Nephron progenitor cell (in vitro differentiated cells): ENCODE measurements at regions not wholly inside any gene's neighbourhood (a gene's known extent, or its start where the extent isn't known, plus 50 kb on each side); places are given as distances from the start of the nearest gene placed in this dataset.

Experiments
- DNase-seq: peaks from one replicate; pipeline ENCODE4 v3.0.0; 2021
- H3K27ac Mint-ChIP-seq: 2 replicates; pipeline ENCODE4 v1.8.0; 2021; ENCODE audit warnings: mild to moderate bottlenecking, moderate library complexity, mixed read lengths
- H3K27me3 Mint-ChIP-seq: 2 replicates; pipeline ENCODE4 v1.8.0; 2021; ENCODE audit warnings: mild to moderate bottlenecking, low read depth, mixed read lengths; ENCODE audit not compliant: poor library complexity
- H3K36me3 Mint-ChIP-seq: 2 replicates; pipeline ENCODE4 v1.8.0; 2021; ENCODE audit warnings: low read depth, mixed read lengths
- H3K4me1 Mint-ChIP-seq: 2 replicates; pipeline ENCODE4 v1.8.0; 2021; ENCODE audit warnings: mixed read lengths
- H3K4me3 Mint-ChIP-seq: 2 replicates; pipeline ENCODE4 v1.8.0; 2021; ENCODE audit warnings: mild to moderate bottlenecking, moderate library complexity, mixed read lengths
- H3K9me3 Mint-ChIP-seq: 2 replicates; pipeline ENCODE4 v1.8.0; 2021; ENCODE audit warnings: mild to moderate bottlenecking, moderate library complexity, mixed read lengths
- TF ChIP-seq, protein P1 (sequence below): fragments of 200-600 bp; sonication (generic); IDR thresholded peaks from 2 replicates; pipeline ENCODE4 v1.5.0; 2021; ENCODE audit warnings: antibody characterized with exemption

DNA sequence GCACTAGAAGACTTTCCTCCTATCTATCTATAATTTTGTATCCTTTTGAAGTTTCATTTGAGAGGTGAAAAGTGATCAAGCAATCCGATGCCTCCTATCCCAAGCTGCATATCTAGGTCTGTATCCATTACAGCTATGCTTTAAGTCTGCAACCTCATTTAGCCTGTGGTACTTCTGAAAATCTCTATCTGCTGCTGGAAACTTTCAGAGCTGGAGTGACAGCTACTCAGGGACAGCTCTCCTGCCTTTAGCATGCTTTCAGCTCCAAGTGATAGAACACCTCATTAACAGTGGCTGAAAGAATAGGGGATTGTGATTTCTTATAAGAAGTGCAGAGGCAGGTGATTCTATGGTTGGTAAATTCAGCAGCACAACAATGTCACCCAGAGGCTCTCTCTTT, 1153.5 kb downstream of the AACS start:
- TF ChIP-seq, protein P1, sequence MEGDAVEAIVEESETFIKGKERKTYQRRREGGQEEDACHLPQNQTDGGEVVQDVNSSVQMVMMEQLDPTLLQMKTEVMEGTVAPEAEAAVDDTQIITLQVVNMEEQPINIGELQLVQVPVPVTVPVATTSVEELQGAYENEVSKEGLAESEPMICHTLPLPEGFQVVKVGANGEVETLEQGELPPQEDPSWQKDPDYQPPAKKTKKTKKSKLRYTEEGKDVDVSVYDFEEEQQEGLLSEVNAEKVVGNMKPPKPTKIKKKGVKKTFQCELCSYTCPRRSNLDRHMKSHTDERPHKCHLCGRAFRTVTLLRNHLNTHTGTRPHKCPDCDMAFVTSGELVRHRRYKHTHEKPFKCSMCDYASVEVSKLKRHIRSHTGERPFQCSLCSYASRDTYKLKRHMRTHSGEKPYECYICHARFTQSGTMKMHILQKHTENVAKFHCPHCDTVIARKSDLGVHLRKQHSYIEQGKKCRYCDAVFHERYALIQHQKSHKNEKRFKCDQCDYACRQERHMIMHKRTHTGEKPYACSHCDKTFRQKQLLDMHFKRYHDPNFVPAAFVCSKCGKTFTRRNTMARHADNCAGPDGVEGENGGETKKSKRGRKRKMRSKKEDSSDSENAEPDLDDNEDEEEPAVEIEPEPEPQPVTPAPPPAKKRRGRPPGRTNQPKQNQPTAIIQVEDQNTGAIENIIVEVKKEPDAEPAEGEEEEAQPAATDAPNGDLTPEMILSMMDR = no peak
- H3K4me1 Mint-ChIP-seq = peaks cover 7% of the 10 kb centered on the region
- H3K4me3 Mint-ChIP-seq = no peak overlapping the region
- DNase-seq = no peak
- H3K9me3 Mint-ChIP-seq = no peaks in the 10 kb centered on the region
- H3K36me3 Mint-ChIP-seq = no peaks in the 10 kb centered on the region
- H3K27ac Mint-ChIP-seq = no peak overlapping the region
- H3K27me3 Mint-ChIP-seq = peaks cover 15% of the 10 kb centered on the region

DNA sequence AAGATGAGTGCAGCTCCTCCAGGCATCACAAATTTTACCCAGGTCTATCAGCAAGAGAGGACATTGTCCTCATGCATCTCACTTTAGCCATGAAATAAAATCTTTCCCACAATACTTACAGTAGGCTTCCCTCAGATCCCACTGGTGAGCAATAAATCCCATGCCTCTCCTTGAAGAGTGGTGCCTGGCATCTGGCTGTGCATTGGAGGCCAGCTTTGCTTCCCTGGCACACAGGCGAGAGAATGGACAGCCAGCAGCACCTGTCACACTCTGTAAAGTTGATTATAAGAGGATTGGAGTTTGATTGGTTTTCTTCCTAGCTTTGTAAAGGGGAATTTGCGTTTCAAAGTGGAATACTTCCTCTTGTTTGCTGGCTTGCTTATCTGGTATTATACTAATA, 1153.9 kb downstream of the AACS start:
- no peak for DNase-seq
- H3K4me1 Mint-ChIP-seq = peaks cover 7% of the 10 kb centered on the region
- peaks cover 15% of the 10 kb centered on the region for H3K27me3 Mint-ChIP-seq
- no peaks in the 10 kb centered on the region for H3K36me3 Mint-ChIP-seq
- TF ChIP-seq, protein P1 = no peak
- no peak overlapping the region for H3K4me3 Mint-ChIP-seq
- no peaks in the 10 kb centered on the region for H3K9me3 Mint-ChIP-seq
- no peak overlapping the region for H3K27ac Mint-ChIP-seq

DNA sequence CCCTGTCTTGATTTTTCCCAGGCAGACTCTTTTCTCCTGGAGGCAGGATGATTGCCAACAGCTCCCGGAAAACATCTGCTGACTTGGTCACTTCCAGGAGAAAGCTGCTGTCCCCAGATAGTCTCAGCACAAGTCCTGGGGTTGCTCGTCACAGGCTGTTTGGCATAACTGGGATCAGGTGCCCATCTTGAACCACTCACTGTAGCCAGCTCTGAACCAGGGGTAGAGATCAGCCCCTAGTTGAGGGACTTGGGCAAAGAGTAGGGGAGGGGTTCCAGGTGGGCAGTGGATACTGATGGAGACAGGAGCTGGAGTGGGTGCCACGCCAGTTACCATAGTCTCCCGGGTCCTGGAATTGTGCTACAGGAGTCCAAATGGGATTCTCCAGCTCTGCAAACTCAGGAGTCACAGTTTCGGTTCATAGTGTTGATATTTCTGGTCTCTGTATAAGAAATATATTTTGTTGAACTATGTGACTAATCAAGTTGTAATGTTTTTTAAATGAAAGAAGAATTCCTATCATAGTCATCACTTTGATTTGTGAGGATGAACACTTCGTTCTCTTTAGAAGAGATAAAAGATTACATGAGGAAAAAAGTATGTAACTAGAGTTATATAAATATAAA, 1154.5 kb downstream of the AACS start:
- Mint-ChIP-seq H3K27me3 (peaks cover 12% of the 10 kb centered on the region), H3K4me3 (no peak overlapping the region), H3K36me3 (no peaks in the 10 kb centered on the region), H3K4me1 (peaks cover 7% of the 10 kb centered on the region), H3K27ac (no peak overlapping the region), H3K9me3 (no peaks in the 10 kb centered on the region)
- no peak for DNase-seq
- TF ChIP-seq, protein P1 = no peak

DNA sequence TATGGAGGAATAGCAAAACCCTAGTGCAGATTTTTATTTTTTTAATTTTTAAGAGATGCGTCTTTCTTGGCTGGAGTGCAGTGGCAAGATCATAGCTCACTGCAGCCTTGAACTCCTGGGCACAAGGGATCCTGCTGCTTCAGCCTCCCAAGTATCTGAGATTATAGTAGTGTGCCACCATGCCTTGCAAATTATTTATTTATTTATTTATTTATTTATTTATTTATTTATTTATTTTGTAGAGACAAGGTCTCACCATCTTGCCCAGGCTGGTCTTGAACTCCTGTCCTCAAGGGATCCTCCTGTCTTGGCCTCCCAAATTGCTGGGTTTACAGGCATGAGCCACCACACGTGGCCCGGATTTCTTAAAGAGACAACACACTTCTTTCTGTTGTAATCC, 1158.8 kb downstream of the AACS start:
- DNase-seq = no peak
- Mint-ChIP-seq H3K36me3 (no peaks in the 10 kb centered on the region), H3K4me1 (no peaks in the 10 kb centered on the region), H3K27me3 (peaks cover 7% of the 10 kb centered on the region), H3K9me3 (peaks cover 4% of the 10 kb centered on the region), H3K27ac (no peak overlapping the region), H3K4me3 (no peak overlapping the region)
- TF ChIP-seq, protein P1 = no peak

DNA sequence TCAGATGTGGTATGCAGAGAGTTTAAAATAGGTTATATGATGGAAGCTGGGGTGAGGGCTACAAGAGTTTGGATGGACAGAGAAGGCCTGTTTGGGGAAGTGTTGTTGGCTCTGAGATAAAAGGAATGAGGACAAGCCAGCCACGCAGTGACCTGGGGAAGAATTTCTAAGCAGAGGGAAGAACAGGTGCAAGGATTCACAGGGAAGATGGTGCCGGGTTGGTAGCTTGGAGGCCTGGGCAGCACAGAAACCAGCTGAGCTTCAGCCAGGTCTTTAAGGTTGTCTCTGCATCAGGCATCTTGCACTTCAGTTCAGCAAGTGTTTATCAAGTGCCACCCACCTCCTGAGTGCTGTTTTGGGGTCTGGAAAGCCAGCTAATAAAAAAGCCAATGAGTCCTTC, 1163.7 kb downstream of the AACS start:
- H3K27me3 Mint-ChIP-seq = peaks cover 8% of the 10 kb centered on the region
- no peaks in the 10 kb centered on the region for H3K4me1 Mint-ChIP-seq
- H3K36me3 Mint-ChIP-seq = no peaks in the 10 kb centered on the region
- no peak overlapping the region for H3K4me3 Mint-ChIP-seq
- TF ChIP-seq, protein P1 = no peak
- DNase-seq = no peak
- H3K9me3 Mint-ChIP-seq = peaks cover 4% of the 10 kb centered on the region
- H3K27ac Mint-ChIP-seq = no peak overlapping the region

DNA sequence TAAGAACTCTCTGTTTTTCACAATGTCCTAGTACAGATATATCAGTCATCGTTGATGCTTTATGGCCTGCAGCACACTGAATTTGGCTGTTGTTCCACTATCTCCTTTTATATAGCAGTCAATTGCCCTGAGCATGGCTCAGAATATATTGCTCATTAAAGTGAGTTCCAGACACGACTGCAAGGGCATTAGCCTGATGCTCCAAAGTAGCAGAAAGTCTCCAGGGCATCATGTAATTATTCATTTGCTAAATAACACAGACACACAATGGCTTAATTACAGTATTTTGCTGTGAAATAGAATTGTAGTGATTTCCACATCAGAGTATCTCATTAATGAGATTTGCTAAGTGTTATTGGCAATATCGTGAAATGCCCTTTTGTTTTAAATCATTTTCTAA, 1167.5 kb downstream of the AACS start:
- TF ChIP-seq, protein P1 = no peak
- no peaks in the 10 kb centered on the region for H3K36me3 Mint-ChIP-seq
- H3K4me1 Mint-ChIP-seq = no peaks in the 10 kb centered on the region
- peaks cover 11% of the 10 kb centered on the region for H3K27me3 Mint-ChIP-seq
- no peaks in the 10 kb centered on the region for H3K9me3 Mint-ChIP-seq
- no peak for DNase-seq
- H3K4me3 Mint-ChIP-seq = no peak overlapping the region
- H3K27ac Mint-ChIP-seq = no peak overlapping the region
